B cell (primary cell): ENCODE measurements at regions not wholly inside any gene's neighbourhood (a gene's known extent, or its start where the extent isn't known, plus 50 kb on each side); places are given as distances from the start of the nearest gene placed in this dataset.

Source experiments
- ATAC-seq: fragments of 200-7000 bp; cut with Tn5 transposase; one replicate; pipeline ENCODE4 v1.10.0; 2021; ENCODE audit warnings: low read depth, mild to moderate bottlenecking, moderate number of reproducible peaks, moderate library complexity
- CTCF ChIA-PET: fragments of 350-600 bp; sonication (Branson Sonifier 250); formaldehyde crosslinking; loops from one replicate; lab custom pipeline; 2021; ENCODE audit warnings: antibody characterized with exemption, inconsistent platforms; lab: Charles Lee
- POLR2A ChIA-PET: fragments of 350-600 bp; sonication (Branson Sonifier 250); formaldehyde crosslinking; loops from one replicate; lab custom pipeline; 2021; ENCODE audit warnings: antibody characterized with exemption; lab: Charles Lee
- DNase-seq: peaks from one replicate; pipeline ENCODE4 v3.0.0; 2013
- H2AFZ ChIP-seq: 2 replicates; pipeline ENCODE4 v1.6.1; 2012; ENCODE audit warnings: mild to moderate bottlenecking, low read depth, low read length; ENCODE audit not compliant: insufficient read depth, poor library complexity, severe bottlenecking
- H3K27ac ChIP-seq, 2 donors: 1 replicate in 1 of 2; 2 replicates in 1 of 2; pipeline ENCODE4 v1.5.1; 2012 to 2013; ENCODE audit warnings: low read length in 2 of 2, mild to moderate bottlenecking in 2 of 2, moderate library complexity in 1 of 2
- H3K27me3 ChIP-seq, 4 experiments: fragments of 200-600 bp in 1 of 4; sonication (generic) in 1 of 4; replicated peaks in 1 of 4; 1 replicate in 2 of 4; 2 replicates in 2 of 4; pipeline versions ENCODE4 v1.6.1 to v1.7.0; 2013 to 2016; ENCODE audit warnings: low read length in 3 of 4, mild to moderate bottlenecking in 2 of 4, mixed read lengths in 1 of 4, moderate library complexity in 1 of 4; ENCODE audit not compliant: insufficient read depth in 4 of 4, control insufficient read depth in 3 of 4; ENCODE audit errors: control extremely low read depth in 1 of 4
- H3K36me3 ChIP-seq, 2 experiments: replicated peaks in 1 of 2; 1 replicate in 1 of 2; 2 replicates in 1 of 2; pipeline versions ENCODE4 v1.6.1 to v1.7.1; 2013; ENCODE audit warnings: low read length in 1 of 2; ENCODE audit not compliant: insufficient read depth in 2 of 2, control insufficient read depth in 1 of 2; ENCODE audit errors: control extremely low read depth in 1 of 2, extremely low read depth in 1 of 2
- H3K4me1 ChIP-seq, 2 donors: fragments of 200-600 bp in 1 of 2; sonication (generic) in 1 of 2; 1 replicate in 1 of 2; 2 replicates in 1 of 2; pipeline versions ENCODE4 v1.5.1 to v1.6.1; 2013 to 2017; ENCODE audit warnings: low read length in 2 of 2; ENCODE audit not compliant: control insufficient read depth in 2 of 2, insufficient read depth in 2 of 2
- H3K4me2 ChIP-seq: replicated peaks from 2 replicates; pipeline ENCODE3; 2012; ENCODE audit warnings: mild to moderate bottlenecking, low read depth, low read length; ENCODE audit not compliant: poor library complexity, severe bottlenecking
- H3K4me3 ChIP-seq, 5 experiments: fragments of 200-600 bp in 1 of 5; sonication (generic) in 1 of 5; 1 replicate in 3 of 5; 2 replicates in 2 of 5; pipeline versions ENCODE4 v1.5.1 to v1.7.0; 2011 to 2016; ENCODE audit warnings: low read length in 4 of 5, mild to moderate bottlenecking in 4 of 5, low read depth in 2 of 5, control low read depth in 1 of 5, moderate library complexity in 1 of 5; ENCODE audit not compliant: insufficient read depth in 1 of 5; ENCODE audit errors: control extremely low read depth in 1 of 5, extremely low read depth in 1 of 5
- H3K79me2 ChIP-seq: fragments of 200-600 bp; sonication (generic); one replicate; pipeline ENCODE4 v1.6.0; 2016; ENCODE audit warnings: low read length; ENCODE audit not compliant: control insufficient read depth, insufficient read depth
- H3K9ac ChIP-seq: fragments of 200-600 bp; sonication (generic); 2 replicates; pipeline ENCODE4 v1.6.1; 2017; ENCODE audit warnings: mild to moderate bottlenecking, low read length, moderate library complexity
- H3K9me3 ChIP-seq, 3 donors: one replicate each; pipeline versions ENCODE4 v1.6.1 to v1.7.1; 2013; ENCODE audit warnings: low read length in 2 of 3; ENCODE audit not compliant: control insufficient read depth in 2 of 3, insufficient read depth in 1 of 3; ENCODE audit errors: control extremely low read depth in 1 of 3
- H4K20me1 ChIP-seq: 2 replicates; pipeline ENCODE4 v1.6.0; 2012; ENCODE audit warnings: mild to moderate bottlenecking, low read length; ENCODE audit not compliant: insufficient read depth, control insufficient read depth, poor library complexity, severe bottlenecking
- H3K27ac Mint-ChIP-seq: one replicate; pipeline ENCODE4 v1.8.0; 2021; ENCODE audit warnings: mixed read lengths
- H3K27me3 Mint-ChIP-seq: one replicate; pipeline ENCODE4 v1.8.0; 2021; ENCODE audit warnings: mixed read lengths
- H3K4me1 Mint-ChIP-seq: one replicate; pipeline ENCODE4 v1.8.0; 2021; ENCODE audit warnings: mixed read lengths
- H3K4me3 Mint-ChIP-seq: one replicate; pipeline ENCODE4 v1.8.0; 2021; ENCODE audit warnings: mixed read lengths
- H3K9me3 Mint-ChIP-seq: one replicate; pipeline ENCODE4 v1.8.0; 2022; ENCODE audit warnings: mixed read lengths; ENCODE audit not compliant: insufficient read depth
- CTCF ChIP-seq: fragments of 200-600 bp; IDR thresholded peaks from one replicate; pipeline ENCODE4 v1.8.0; 2022; ENCODE audit warnings: antibody characterized with exemption, mild to moderate bottlenecking
- EZH2 ChIP-seq: IDR thresholded peaks from 2 replicates; pipeline ENCODE4 v1.6.1; 2012; ENCODE audit warnings: borderline replicate concordance, low read depth, mild to moderate bottlenecking, moderate library complexity, low read length; ENCODE audit not compliant: insufficient read depth, poor library complexity, severe bottlenecking
- WGBS: methylation state at CpG from one replicate; pipeline ENCODE4 v1.1.5; 2013; ENCODE audit warnings: missing lambda C conversion rate; ENCODE audit not compliant: insufficient coverage; 5-methylcytosine and 5-hydroxymethylcytosine counted together
- intact Hi-C: fragments of 100-400 bp; cut with micrococcal nuclease; formaldehyde crosslinking; loops from one replicate; pipeline ENCODE4 v1.10.0; 2022

GRCh38 chr1:244180256-244180655 is 129.2 kb downstream of the ZBTB18 start:
- TF ChIP-seq EZH2 (no peak), CTCF (no peak)
- WGBS = 90% methylated on average over 3 of the region's 3 CpGs
- CTCF ChIA-PET = no interaction called here

DNA sequence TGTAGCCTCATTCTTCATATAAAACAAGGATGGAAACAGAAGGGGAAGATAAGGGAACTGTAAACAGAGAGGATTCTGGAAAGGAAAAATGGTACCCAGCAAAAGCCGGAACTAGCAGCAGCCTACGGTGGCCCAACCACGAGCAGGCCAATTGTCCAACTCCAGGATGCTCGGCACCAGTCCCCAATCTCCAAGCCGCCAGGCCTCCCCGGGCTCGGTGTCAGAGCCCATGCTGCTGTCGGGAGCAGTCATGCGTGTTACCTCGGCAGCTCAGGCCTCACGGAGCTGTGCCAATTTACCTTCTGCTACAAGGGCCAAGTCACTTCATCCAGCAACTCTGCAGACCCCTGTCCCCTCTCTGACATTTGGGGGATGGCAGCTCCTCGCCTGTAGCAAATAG is 130.8 kb downstream of the ZBTB18 start:
- Histone ChIP-seq H3K4me3 (no peak overlapping the region), H3K9me3 (no peaks in the 10 kb centered on the region), H3K36me3 (no peaks in the 10 kb centered on the region), H3K4me1 (no peaks in the 10 kb centered on the region), H3K4me2 (no peak overlapping the region), H4K20me1 (no peaks in the 10 kb centered on the region), H2AFZ (no peak overlapping the region), H3K79me2 (no peaks in the 10 kb centered on the region), H3K27me3 (no peaks in the 10 kb centered on the region), H3K27ac (no peak overlapping the region), H3K9ac (no peak overlapping the region)
- Mint-ChIP-seq H3K4me3 (no peak overlapping the region), H3K27ac (no peak overlapping the region), H3K9me3 (no peaks in the 10 kb centered on the region), H3K4me1 (no peaks in the 10 kb centered on the region), H3K27me3 (no peaks in the 10 kb centered on the region)
- ChIA-PET CTCF (no interaction called here), POLR2A (no interaction called here)
- intact Hi-C loops = no loop called here
- TF ChIP-seq EZH2 = no peak
- 94% methylated on average over 12 of the region's 12 CpGs for WGBS
- ATAC-seq = no peak
- DNase-seq = no peak

More at GRCh38 chr1:244180256-244180655, 129.2 kb downstream of the ZBTB18 start:
- Histone ChIP-seq H4K20me1 (no peaks in the 10 kb centered on the region), H3K9ac (no peak overlapping the region), H3K27me3 (no peaks in the 10 kb centered on the region), H3K36me3 (no peaks in the 10 kb centered on the region), H3K9me3 (no peaks in the 10 kb centered on the region), H3K4me3 (no peak overlapping the region), H2AFZ (no peak overlapping the region), H3K4me1 (no peaks in the 10 kb centered on the region), H3K79me2 (no peaks in the 10 kb centered on the region), H3K4me2 (no peak overlapping the region), H3K27ac (no peak overlapping the region)
- ATAC-seq = no peak
- H3K27ac Mint-ChIP-seq = no peak overlapping the region
- intact Hi-C loops = no loop called here
- H3K9me3 Mint-ChIP-seq = no peaks in the 10 kb centered on the region
- DNase-seq = no peak
- H3K4me1 Mint-ChIP-seq = no peaks in the 10 kb centered on the region
- no peak overlapping the region for H3K4me3 Mint-ChIP-seq
- no peaks in the 10 kb centered on the region for H3K27me3 Mint-ChIP-seq
- POLR2A ChIA-PET = no interaction called here
